H1 (cell line): ENCODE measurements at regions not wholly inside any gene's neighbourhood (a gene's known extent, or its start where the extent isn't known, plus 50 kb on each side); places are given as distances from the start of the nearest gene placed in this dataset.

Experiments
- CHD2 ChIP-seq: IDR thresholded peaks from 2 replicates; pipeline ENCODE4 v1.6.1; 2012; ENCODE audit warnings: low read length, improper control_type of control experiment
- NANOG ChIP-seq: IDR thresholded peaks from 2 replicates; pipeline ENCODE4 v1.6.1; 2011; ENCODE audit warnings: low read length, low read depth, mild to moderate bottlenecking, inconsistent platforms; ENCODE audit not compliant: insufficient read depth, poor library complexity, severe bottlenecking
- NRF1 ChIP-seq: IDR thresholded peaks from 2 replicates; pipeline ENCODE4 v1.6.1; 2011; ENCODE audit warnings: mild to moderate bottlenecking, low read depth, low read length, improper control_type of control experiment
- RXRA ChIP-seq: IDR thresholded peaks from 2 replicates; pipeline ENCODE4 v1.6.1; 2011; ENCODE audit warnings: low read depth, mild to moderate bottlenecking, low read length, moderate library complexity; ENCODE audit not compliant: insufficient read depth
- SP1 ChIP-seq: IDR thresholded peaks from 2 replicates; pipeline ENCODE4 v1.6.1; 2011; ENCODE audit warnings: low read depth, low read length
- SRF ChIP-seq: IDR thresholded peaks from 2 replicates; pipeline ENCODE4 v1.6.1; 2011; ENCODE audit warnings: mild to moderate bottlenecking, low read depth, low read length, moderate library complexity
- TCF12 ChIP-seq: IDR thresholded peaks from 2 replicates; pipeline ENCODE4 v1.6.1; 2011; ENCODE audit warnings: low read depth, mild to moderate bottlenecking, low read length

GRCh38 chr3:182478369-182478768 is 314.9 kb upstream of the ATP11B start (continued):
- TF ChIP-seq NRF1 (no peak), SP1 (no peak), TCF12 (no peak), SRF (no peak), RXRA (no peak), NANOG (no peak), CHD2 (no peak)
- TF ChIP-seq, all 59 proteins: peak for 0
